ENCODE measurements at regions not wholly inside any gene's neighbourhood (a gene's known extent, or its start where the extent isn't known, plus 50 kb on each side); places are given as distances from the start of the nearest gene placed in this dataset.

- TF ChIP-seq CTCF (IDR thresholded peaks at IDR 0.05 in 2 of 3, conservative IDR thresholded peaks at IDR 0.05 in 1 of 3; ENCODE audit: borderline replicate concordance in 1 of 3, insufficient read depth in 1 of 3, low read depth in 2 of 3, low read length in 2 of 3) (no peak), TCF7L2 (IDR thresholded peaks at IDR 0.05; ENCODE audit: borderline replicate concordance, extremely low read depth, insufficient read depth, insufficient read length) (no peak), MAX (IDR thresholded peaks at IDR 0.05) (no peak), YY1 (IDR thresholded peaks at IDR 0.05; ENCODE audit: extremely low read depth, insufficient replicate concordance, low read depth, low read length) (no peak)
Measured at GRCh38 chr1:29747196-29747595, 510.9 kb downstream of the PTPRU start.

Data from HCT116 (cell line).